Non-pigmented ciliary epithelial cell (primary cell): ENCODE measurements at regions not wholly inside any gene's neighbourhood (a gene's known extent, or its start where the extent isn't known, plus 50 kb on each side); places are given as distances from the start of the nearest gene placed in this dataset.
A peak's percentile ranks its signal among the peaks of the same experiment; 100 is the strongest.
"Not testable (repeated sequence)": the region's sequence is repeated elsewhere in the genome, so short reads cannot be mapped to it uniquely, and the experiment has no call there.

Experiments used
- DNase-seq: peaks from one replicate; pipeline ENCODE4 v3.0.0-alpha.2; 2010; ENCODE audit warnings: low read depth

DNA sequence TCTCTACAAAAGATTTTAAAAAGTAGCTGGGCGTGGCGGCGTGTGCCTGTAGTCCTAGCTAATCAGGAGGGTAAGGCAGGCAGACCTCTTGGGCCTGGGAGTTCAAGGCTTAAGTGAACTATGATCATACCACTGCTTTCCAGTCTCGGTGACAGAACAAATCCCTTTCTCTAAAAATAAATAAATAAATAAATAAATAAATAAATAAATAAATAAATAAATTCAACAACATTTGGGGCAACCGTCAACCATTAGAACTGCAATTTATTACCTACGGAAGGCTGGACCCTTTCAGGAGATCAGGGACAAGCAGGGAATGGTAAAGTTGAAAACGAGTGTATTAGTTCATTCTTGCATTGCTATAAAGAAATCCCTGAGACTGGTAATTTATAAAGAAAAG, 136.2 kb upstream of the USP9X start:
- no peak for DNase-seq

GRCh38 chrX:40950546-40950945, 134.7 kb upstream of the USP9X start:
- DNase-seq: no peak

- not testable (repeated sequence) for DNase-seq
These were observed 133.8 kb upstream of the USP9X start for GRCh38 chrX:40951407-40951806.

- DNase-seq: no peak
These were observed 132.4 kb upstream of the USP9X start for GRCh38 chrX:40952855-40953254.

DNA sequence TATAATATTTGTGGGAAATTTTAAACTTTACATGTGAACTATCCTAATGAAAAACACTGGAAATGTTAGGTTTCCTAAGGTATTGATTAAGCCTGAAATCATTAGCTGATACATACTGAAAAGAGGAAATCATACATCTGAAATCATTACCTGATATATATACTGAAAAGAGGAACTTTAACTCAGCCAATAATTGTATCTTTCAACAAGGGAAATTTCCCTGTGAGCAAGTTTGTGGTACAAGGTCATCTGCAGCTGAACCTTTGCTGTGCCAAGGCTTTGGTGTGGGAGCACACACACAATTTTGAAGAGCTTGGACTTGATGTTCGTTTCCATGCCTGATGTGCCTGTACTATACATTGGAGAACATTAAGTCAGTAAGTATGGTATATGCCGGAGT, 131.9 kb upstream of the USP9X start:
- DNase-seq: no peak

GRCh38 chrX:40960041-40960440, 125.2 kb upstream of the USP9X start:
- no peak for DNase-seq

DNA sequence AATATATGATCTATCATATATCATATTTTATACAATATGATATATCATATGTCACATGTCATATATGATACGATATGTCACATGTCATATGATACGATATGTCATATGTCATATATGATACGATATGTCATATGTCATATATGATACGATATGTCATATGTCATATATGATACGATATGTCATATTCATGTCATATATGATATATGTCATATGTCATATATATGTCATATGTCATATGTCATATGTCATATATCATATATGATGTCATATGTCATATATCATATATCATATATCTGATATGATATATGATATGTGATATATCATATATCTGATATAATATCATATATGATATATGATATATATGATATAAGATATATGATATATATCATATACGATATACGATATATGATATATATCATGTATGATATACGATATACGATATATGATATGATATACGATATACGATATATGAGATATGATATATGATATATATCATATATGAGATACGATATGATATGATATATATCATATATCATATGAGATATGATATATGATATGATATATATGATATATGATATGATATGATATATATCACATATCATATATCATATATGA, 122.3 kb upstream of the USP9X start:
- DNase-seq: no peak

- no peak for DNase-seq
These were observed 121.2 kb upstream of the USP9X start for GRCh38 chrX:40964008-40964407.

DNA sequence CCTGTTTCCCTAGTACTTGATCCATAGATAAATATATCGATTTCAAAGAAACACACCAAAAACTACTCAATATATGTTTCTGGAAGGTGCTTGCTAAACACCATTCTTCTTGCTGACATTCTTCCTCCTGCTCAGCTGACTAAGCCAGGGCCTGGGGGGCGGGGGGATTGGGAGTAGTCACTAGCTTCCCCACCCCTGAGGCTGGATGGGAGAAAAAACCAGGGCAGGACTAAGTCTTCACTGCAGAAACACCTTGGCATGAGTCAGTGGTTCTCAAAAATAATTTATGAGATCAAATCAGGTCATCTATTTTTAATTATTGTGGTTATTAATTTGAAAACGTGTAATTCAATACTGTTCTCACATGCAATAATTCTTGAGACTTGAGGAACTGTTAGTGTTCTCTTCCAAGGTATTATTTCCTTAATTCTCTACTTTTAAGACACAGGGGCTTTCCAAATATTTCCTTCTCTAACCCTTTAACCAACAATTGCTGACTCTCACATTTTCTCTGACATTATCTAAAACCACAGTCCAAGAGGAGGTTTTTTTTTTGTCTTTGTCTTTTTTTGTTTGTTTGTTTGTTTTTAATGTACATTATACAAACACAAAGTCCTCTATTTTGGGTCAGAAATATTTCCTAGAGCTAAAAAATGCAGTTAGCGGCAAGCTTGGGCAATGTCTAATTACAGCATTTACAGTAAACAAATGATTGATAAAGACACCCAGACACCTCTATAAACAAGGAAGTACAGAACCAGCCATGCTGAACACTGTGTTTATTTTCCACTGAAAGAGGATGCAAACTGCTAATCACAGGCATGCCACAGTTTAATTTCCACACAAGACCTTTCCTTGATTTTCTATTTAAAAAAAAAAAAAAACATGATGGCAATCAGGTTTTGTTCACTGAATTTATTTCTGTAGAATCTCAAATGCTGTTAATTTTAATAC, 120.3 kb upstream of the USP9X start:
- no peak for DNase-seq

- no peak for DNase-seq
These were observed 118.9 kb upstream of the USP9X start for GRCh38 chrX:40966213-40966820.

GRCh38 chrX:40968180-40968579, 117.1 kb upstream of the USP9X start:
- DNase-seq: no peak

DNA sequence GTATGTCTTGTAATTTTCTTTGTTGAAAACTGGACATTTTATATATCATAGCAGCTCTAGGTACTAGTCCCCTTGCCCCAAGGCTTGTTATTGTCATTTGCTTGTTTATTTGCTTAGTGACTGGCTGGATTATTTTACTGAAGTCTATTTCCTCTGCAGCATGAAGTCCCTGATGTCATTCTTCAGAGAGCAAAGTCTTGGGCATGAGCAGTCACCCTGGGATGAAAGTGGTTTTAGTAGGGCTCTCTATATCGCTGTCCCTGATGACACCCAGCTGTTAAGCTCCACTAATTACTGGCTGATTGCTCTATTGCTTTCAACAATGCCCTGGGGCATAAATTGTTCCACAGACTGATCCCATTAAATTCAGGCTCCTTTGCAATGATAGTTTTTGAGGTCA, 113.5 kb upstream of the USP9X start:
- DNase-seq: no peak

GRCh38 chrX:40973619-40974018, 111.6 kb upstream of the USP9X start:
- no peak for DNase-seq

GRCh38 chrX:40975951-40976350, 109.3 kb upstream of the USP9X start:
- no peak for DNase-seq

GRCh38 chrX:40976981-40977380, 108.3 kb upstream of the USP9X start:
- DNase-seq: no peak

DNA sequence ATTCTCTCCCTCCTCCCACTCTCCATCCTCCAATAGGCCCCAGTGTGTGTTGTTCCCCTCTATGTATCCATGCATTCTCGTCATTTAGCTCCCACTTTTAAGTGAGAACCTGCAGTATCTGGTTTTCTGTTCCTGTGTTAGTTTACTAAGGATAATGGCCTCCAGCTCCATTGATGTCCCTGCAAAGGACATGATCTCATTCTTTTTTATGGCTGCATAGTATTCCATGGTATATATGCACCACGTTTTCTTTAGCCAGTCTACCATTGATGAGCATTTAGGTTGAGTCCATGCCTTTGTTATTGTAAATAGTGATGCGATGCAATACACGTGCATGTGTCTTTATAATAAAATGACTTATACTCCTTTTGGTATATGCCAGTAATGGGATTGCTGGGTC, 100.3 kb upstream of the USP9X start:
- no peak for DNase-seq

- DNase-seq: no peak
These were observed 97.8 kb upstream of the USP9X start for GRCh38 chrX:40987413-40987812.

DNA sequence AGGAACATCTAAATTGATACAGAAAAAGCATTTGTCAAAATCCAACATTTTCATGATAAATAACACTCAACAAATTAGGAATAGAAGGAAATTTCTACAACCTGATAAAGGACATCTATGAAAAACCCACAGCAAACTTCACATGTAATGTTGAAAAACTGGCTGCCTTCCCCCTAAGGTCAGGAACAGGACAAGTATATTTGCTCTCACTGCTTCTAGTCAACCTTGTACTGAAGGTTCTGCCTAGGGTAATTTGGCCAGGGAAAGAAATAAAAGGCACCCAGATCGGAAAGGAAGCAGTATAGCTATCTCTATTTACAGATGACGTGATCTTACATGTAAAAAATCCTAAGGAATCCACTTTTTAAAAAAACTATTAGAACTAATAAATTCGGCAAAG, 97.1 kb upstream of the USP9X start:
- DNase-seq: no peak

DNA sequence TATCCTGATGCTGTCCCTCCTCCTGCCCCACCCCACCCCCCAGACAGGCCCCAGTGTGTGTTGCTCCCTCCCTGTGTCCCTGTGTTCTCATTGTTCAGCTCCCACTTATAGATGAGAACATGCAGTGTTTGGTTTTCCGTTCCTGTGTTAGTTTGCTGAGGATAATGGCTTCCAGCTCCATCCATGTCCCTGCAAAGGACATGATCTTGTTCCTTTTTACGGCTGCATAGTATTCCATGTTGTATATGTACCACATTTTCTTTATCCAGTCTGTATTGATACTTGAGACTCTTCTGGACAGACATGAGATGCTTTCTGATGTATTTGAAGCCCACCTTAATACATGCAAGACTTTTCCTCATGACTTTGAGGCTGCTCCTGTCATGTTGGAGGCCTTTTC, 91.8 kb upstream of the USP9X start:
- DNase-seq: not testable (repeated sequence)

GRCh38 chrX:40996886-40997530, 88.2 kb upstream of the USP9X start:
- peak; percentile 47 for DNase-seq

DNA sequence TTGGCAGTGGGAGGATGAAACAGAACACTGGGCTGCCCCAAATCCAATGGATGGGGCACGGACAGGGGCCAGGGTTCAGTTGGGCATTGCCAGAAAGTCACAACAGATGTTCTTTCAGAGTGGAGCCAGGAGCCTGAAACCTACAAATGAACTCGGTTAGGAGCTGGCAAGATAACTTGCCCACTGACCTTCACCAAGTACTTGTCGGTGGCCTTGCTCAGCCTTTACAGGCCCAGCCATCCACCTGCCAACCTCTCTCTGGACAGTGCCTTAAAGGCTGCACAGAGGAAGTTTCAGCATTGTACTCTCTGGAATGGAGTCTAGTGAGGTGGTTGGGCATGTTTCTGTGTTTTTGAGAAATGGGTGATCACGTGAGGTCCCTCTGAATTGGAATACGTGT, 87.1 kb upstream of the USP9X start:
- no peak for DNase-seq

GRCh38 chrX:41001327-41001726, 83.9 kb upstream of the USP9X start:
- DNase-seq: no peak

DNA sequence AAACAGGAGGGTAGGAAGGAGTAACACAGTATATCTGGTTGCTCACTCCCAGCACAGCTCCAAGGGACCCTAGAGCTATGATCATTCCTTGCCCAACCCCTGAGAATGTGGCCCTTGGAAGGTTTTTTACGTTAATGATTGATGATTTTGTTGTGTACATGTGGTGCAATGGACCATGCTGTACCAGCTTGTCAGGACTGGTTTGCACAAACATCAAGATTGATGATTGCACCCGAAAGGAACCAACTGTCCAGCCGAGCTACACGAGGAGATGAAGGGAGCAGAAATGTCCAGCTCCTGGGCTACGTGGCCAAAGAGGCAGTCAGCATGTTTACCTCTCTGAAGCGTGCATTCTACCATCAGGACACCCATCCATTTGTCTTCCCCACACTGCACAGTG, 83.2 kb upstream of the USP9X start:
- DNase-seq: no peak
